ENCODE measurements at regions not wholly inside any gene's neighbourhood (a gene's known extent, or its start where the extent isn't known, plus 50 kb on each side); places are given as distances from the start of the nearest gene placed in this dataset.

- no peak for DNase-seq (ENCODE audit: low read depth)
- no peak overlapping the region for H3K4me3 ChIP-seq (ENCODE audit: low read depth, low read length)
- TF ChIP-seq CTCF (IDR thresholded peaks at IDR 0.05; ENCODE audit: control insufficient read depth, extremely low read depth, insufficient read depth) = no peak
These were observed 584.1 kb downstream of the MAFB start for GRCh38 chr20:40104959-40105358.

- no peak for TF ChIP-seq CTCF (IDR thresholded peaks at IDR 0.05; ENCODE audit: control insufficient read depth, extremely low read depth, insufficient read depth)
- H3K4me3 ChIP-seq (ENCODE audit: low read depth, low read length) = no peak overlapping the region
- no peak for DNase-seq (ENCODE audit: low read depth)
These were observed 585.6 kb downstream of the MAFB start for GRCh38 chr20:40103420-40103819.

GRCh38 chr20:40101560-40101959, 587.5 kb downstream of the MAFB start:
- no peak overlapping the region for H3K4me3 ChIP-seq (ENCODE audit: low read depth, low read length)
- no peak for TF ChIP-seq CTCF (IDR thresholded peaks at IDR 0.05; ENCODE audit: control insufficient read depth, extremely low read depth, insufficient read depth)
- no peak for DNase-seq (ENCODE audit: low read depth)

- no peak overlapping the region for H3K4me3 ChIP-seq (ENCODE audit: low read depth, low read length)
- DNase-seq (ENCODE audit: low read depth) = no peak
- no peak for TF ChIP-seq CTCF (IDR thresholded peaks at IDR 0.05; ENCODE audit: control insufficient read depth, extremely low read depth, insufficient read depth)
These were observed 588.8 kb downstream of the MAFB start for GRCh38 chr20:40100261-40100660.

- no peak overlapping the region for H3K4me3 ChIP-seq (ENCODE audit: low read depth, low read length)
- TF ChIP-seq CTCF (IDR thresholded peaks at IDR 0.05; ENCODE audit: control insufficient read depth, extremely low read depth, insufficient read depth) = no peak
- DNase-seq (ENCODE audit: low read depth) = no peak
These were observed 598.8 kb downstream of the MAFB start for GRCh38 chr20:40090236-40090635.

- TF ChIP-seq CTCF (IDR thresholded peaks at IDR 0.05; ENCODE audit: control insufficient read depth, extremely low read depth, insufficient read depth) = no peak
- no peak for DNase-seq (ENCODE audit: low read depth)
These were observed 601.5 kb downstream of the MAFB start for GRCh38 chr20:40087496-40087895.

GRCh38 chr20:40085513-40085912, 603.5 kb downstream of the MAFB start:
- no peak for DNase-seq (ENCODE audit: low read depth)
- H3K4me3 ChIP-seq (ENCODE audit: low read depth, low read length) = no peak overlapping the region
- no peak for TF ChIP-seq CTCF (IDR thresholded peaks at IDR 0.05; ENCODE audit: control insufficient read depth, extremely low read depth, insufficient read depth)

More at GRCh38 chr20:40087496-40087895, 601.5 kb downstream of the MAFB start:
- no peak overlapping the region for H3K4me3 ChIP-seq (ENCODE audit: low read depth, low read length)
